Rectal smooth muscle tissue (tissue), 1 donor: ENCODE measurements at regions not wholly inside any gene's neighbourhood (a gene's known extent, or its start where the extent isn't known, plus 50 kb on each side); places are given as distances from the start of the nearest gene placed in this dataset.

Experiments
- H3K27ac ChIP-seq: one replicate; pipeline ENCODE4 v1.7.0; 2013; ENCODE audit warnings: low read depth, low read length, inconsistent platforms
- H3K27me3 ChIP-seq: one replicate; pipeline ENCODE4 v1.7.0; 2013; ENCODE audit warnings: low read length; ENCODE audit not compliant: control insufficient read depth, insufficient read depth
- H3K36me3 ChIP-seq: one replicate; pipeline ENCODE4 v1.7.0; 2013; ENCODE audit warnings: low read length; ENCODE audit not compliant: control insufficient read depth, insufficient read depth
- H3K4me1 ChIP-seq: one replicate; pipeline ENCODE4 v1.7.0; 2013; ENCODE audit warnings: low read length; ENCODE audit not compliant: control insufficient read depth, insufficient read depth
- H3K4me3 ChIP-seq: one replicate; pipeline ENCODE4 v1.7.0; 2013; ENCODE audit warnings: low read length
- H3K9ac ChIP-seq: one replicate; pipeline ENCODE4 v1.7.0; 2013; ENCODE audit warnings: low read length

DNA sequence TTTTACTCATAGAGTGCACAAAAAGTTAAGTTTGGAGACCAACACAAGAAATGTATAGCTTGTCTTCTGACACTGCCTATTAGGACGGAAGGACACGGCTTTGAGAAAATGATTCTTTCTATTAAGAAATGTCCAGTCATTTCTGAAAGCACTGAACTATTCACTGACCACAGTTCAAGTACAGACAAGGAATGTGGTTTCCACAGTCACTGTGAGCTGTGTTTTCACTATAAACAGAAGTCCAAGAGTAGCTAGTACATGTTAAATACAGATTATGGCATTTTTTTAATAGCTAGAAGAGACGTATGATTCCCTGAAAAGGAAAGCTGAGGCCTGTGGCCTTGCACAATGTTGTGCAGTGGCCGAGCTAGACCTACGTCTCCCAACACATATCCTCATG is 115.1 kb upstream of the GPM6A start:
- no peak overlapping the region for H3K4me3 ChIP-seq
- H3K27me3 ChIP-seq = no peaks in the 10 kb centered on the region
- no peak overlapping the region for H3K27ac ChIP-seq
- H3K9ac ChIP-seq = no peak overlapping the region
- H3K4me1 ChIP-seq = no peaks in the 10 kb centered on the region
- H3K36me3 ChIP-seq = no peaks in the 10 kb centered on the region

- Histone ChIP-seq H3K27me3 (no peaks in the 10 kb centered on the region), H3K36me3 (no peaks in the 10 kb centered on the region)
Observed at GRCh38 chr4:175929441-175929840, 117.4 kb upstream of the GPM6A start.

DNA sequence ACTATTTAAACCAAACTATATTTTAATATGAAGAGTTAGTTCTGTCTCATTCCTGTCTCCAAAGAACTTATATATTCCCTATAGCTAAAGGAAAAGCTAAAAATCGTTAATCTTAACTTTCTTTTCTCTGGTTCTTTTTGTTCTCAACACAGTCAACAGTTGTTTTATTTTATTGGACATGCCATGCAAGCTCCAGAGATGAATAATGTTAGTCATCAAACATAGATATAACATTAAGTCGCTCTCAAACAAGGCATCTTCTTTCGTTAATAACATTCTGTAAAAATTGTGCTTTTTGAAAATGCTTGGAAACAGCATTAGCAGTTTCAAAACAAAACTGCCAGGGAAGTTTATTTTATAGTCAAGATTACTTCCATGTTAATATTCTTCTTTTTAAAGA is 117.9 kb upstream of the GPM6A start:
- H3K27ac ChIP-seq = no peak overlapping the region

More at GRCh38 chr4:175929441-175929840, 117.4 kb upstream of the GPM6A start:
- no peak overlapping the region for H3K27ac ChIP-seq
- no peaks in the 10 kb centered on the region for H3K4me1 ChIP-seq
- no peak overlapping the region for H3K9ac ChIP-seq
- no peak overlapping the region for H3K4me3 ChIP-seq

DNA sequence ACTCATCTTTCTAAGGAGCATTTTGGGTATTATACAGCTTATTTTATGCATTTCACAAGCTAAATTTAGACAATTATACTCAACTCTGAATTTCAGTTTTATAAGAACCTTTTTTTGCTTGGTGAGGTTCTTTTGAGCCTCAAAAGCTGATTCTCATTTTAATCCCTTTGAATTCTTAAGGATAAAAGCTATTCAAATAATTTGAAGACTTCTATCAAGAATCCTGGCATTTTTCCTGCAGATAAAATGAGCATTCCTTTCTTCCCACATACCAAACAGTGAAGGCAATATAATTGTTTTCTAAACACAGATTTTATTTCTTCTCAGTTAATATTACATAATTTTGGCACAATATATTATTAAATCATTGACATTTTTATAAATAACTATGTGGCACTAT is 118.4 kb upstream of the GPM6A start:
- Histone ChIP-seq H3K9ac (no peak overlapping the region), H3K36me3 (no peaks in the 10 kb centered on the region), H3K4me1 (no peaks in the 10 kb centered on the region), H3K27ac (no peak overlapping the region), H3K27me3 (no peaks in the 10 kb centered on the region), H3K4me3 (no peak overlapping the region)

More for the DNA sequence above, 117.9 kb upstream of the GPM6A start:
- no peaks in the 10 kb centered on the region for H3K27me3 ChIP-seq
- no peak overlapping the region for H3K9ac ChIP-seq
- H3K36me3 ChIP-seq = no peaks in the 10 kb centered on the region
- H3K4me1 ChIP-seq = no peaks in the 10 kb centered on the region
- no peak overlapping the region for H3K4me3 ChIP-seq

DNA sequence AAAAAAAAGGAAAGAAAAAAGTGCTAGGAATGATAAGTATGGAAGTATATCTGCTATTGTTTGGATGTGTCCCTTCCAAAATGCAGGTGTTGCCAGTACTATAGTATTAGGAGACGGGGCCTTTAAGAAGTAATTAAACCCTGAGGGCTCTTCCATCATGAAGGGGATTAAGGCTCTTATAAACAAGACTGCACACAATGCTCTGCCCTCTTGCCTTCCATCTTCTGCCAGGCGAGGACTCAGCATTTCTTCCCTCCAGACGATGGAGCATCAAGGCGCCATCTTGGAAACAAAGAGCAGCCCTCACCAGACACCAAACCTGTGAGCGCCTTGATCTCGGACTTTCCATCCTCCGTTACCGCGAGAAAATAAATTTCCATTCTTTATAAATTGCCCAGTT is 120.1 kb upstream of the GPM6A start:
- Histone ChIP-seq H3K4me1 (no peaks in the 10 kb centered on the region), H3K36me3 (no peaks in the 10 kb centered on the region), H3K9ac (no peak overlapping the region), H3K4me3 (no peak overlapping the region), H3K27ac (no peak overlapping the region), H3K27me3 (no peaks in the 10 kb centered on the region)

DNA sequence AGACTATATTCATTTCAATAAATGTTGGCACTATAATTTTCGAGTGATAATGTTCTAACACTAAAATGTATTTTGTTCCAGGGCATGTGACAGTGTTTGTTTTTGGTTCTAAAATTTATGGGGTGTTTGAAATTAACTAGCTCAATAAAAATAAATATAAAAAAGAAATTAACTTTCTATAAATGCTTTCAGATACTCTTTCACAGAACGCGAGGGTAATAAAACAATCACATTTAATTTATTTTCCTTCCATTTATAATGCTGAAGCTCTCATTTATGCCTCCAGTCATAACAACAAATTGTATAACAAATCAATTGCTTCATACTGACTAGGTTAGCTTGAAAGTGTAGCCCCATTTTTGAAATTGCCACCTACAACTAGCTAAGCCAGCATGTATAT is 122.4 kb upstream of the GPM6A start:
- H3K4me3 ChIP-seq = no peak overlapping the region
- H3K27ac ChIP-seq = no peak overlapping the region
- no peak overlapping the region for H3K9ac ChIP-seq
- H3K27me3 ChIP-seq = no peaks in the 10 kb centered on the region
- no peaks in the 10 kb centered on the region for H3K36me3 ChIP-seq
- H3K4me1 ChIP-seq = no peaks in the 10 kb centered on the region

GRCh38 chr4:175935016-175935661 is 123.1 kb upstream of the GPM6A start:
- no peak overlapping the region for H3K27ac ChIP-seq
- no peaks in the 10 kb centered on the region for H3K4me1 ChIP-seq
- no peaks in the 10 kb centered on the region for H3K27me3 ChIP-seq
- H3K4me3 ChIP-seq = no peak overlapping the region
- H3K36me3 ChIP-seq = no peaks in the 10 kb centered on the region
- H3K9ac ChIP-seq = no peak overlapping the region

DNA sequence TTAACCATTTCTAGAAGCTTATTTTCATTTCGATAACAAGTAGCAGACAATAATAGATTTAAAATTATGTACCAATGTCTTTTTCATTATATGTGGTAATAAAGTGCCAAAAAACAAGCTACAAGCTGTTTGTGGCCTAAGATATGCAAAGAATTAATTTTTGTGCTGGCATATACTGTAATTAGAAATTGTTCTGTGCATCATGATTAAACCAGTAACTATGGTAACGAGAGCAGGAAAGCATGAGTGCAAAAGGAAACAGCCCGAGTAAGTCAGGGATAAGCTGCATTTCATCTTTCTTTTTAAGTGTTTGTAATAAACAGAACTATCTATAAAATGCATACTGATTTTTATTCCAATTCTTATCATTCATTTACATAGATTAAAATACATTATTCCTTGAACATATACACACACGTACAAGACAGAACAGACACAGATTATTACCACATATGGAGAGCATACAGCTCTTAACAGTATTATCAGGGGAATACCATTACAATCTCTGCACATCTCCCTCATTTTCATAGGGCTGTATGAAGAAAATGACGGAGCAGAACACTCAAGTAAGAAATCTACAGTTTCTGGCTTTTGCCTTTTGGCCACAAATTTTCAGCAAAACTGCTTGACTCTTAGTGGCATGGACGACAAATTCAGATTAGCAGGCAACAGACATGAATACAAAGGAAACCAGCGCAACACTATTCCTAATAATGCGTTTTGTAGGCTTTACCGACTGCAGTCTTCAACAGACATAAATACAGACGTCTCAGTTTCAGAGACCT is 121.3 kb upstream of the WDR17 start:
- Histone ChIP-seq H3K36me3 (no peaks in the 10 kb centered on the region), H3K27ac (no peak overlapping the region), H3K4me1 (no peaks in the 10 kb centered on the region), H3K9ac (no peak overlapping the region), H3K27me3 (no peaks in the 10 kb centered on the region), H3K4me3 (no peak overlapping the region)

GRCh38 chr4:175946472-175947116 is 119.0 kb upstream of the WDR17 start:
- Histone ChIP-seq H3K36me3 (no peaks in the 10 kb centered on the region), H3K4me1 (no peaks in the 10 kb centered on the region), H3K4me3 (no peak overlapping the region), H3K27me3 (no peaks in the 10 kb centered on the region), H3K9ac (no peak overlapping the region), H3K27ac (no peak overlapping the region)

GRCh38 chr4:175947117-175947722 is 118.4 kb upstream of the WDR17 start:
- Histone ChIP-seq H3K36me3 (no peaks in the 10 kb centered on the region), H3K4me1 (no peaks in the 10 kb centered on the region), H3K27ac (no peak overlapping the region), H3K27me3 (no peaks in the 10 kb centered on the region), H3K9ac (no peak overlapping the region), H3K4me3 (no peak overlapping the region)

DNA sequence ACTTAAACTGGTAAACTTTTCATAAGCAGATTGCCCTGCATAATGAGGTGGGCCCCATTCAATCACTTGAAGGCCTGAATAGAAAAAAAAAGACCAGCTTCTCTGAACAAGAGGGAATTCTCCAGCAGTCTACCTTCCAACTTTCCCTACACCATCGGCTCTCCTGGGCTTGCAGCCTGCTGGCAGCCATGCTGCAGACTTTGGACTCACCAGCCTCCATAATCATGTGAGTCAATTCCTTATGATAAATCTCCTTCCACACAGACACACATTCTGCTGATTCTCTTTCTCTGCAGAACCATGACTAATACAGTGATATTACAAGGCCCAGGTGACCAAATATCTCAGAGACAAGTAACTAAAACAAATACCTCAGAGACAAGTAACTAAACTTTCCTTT is 113.8 kb upstream of the WDR17 start:
- no peaks in the 10 kb centered on the region for H3K4me1 ChIP-seq
- H3K9ac ChIP-seq = no peak overlapping the region
- no peaks in the 10 kb centered on the region for H3K27me3 ChIP-seq
- no peak overlapping the region for H3K27ac ChIP-seq
- no peak overlapping the region for H3K4me3 ChIP-seq
- H3K36me3 ChIP-seq = no peaks in the 10 kb centered on the region

GRCh38 chr4:175953116-175953515 is 112.5 kb upstream of the WDR17 start:
- Histone ChIP-seq H3K36me3 (no peaks in the 10 kb centered on the region), H3K27ac (no peak overlapping the region), H3K4me1 (no peaks in the 10 kb centered on the region), H3K4me3 (no peak overlapping the region), H3K9ac (no peak overlapping the region), H3K27me3 (no peaks in the 10 kb centered on the region)
